Endodermal cell (in vitro differentiated cells): ENCODE measurements at regions not wholly inside any gene's neighbourhood (a gene's known extent, or its start where the extent isn't known, plus 50 kb on each side); places are given as distances from the start of the nearest gene placed in this dataset.

Experiments used
- DNase-seq: peaks from one replicate; pipeline ENCODE4 v3.0.0-alpha.2; 2017
- H3K27ac ChIP-seq: 2 replicates; pipeline ENCODE4 v1.5.1; 2013; ENCODE audit warnings: mild to moderate bottlenecking, low read depth, low read length, moderate library complexity
- H3K27me3 ChIP-seq: 2 replicates; pipeline ENCODE4 v1.6.1; 2013; ENCODE audit warnings: mild to moderate bottlenecking, low read length, moderate library complexity; ENCODE audit not compliant: insufficient read depth, control insufficient read depth, poor library complexity, severe bottlenecking
- H3K36me3 ChIP-seq: 2 replicates; pipeline ENCODE4 v1.7.0; 2013; ENCODE audit warnings: mild to moderate bottlenecking, low read length, moderate library complexity; ENCODE audit not compliant: control insufficient read depth, insufficient read depth
- H3K4me1 ChIP-seq: one replicate; pipeline ENCODE4 v1.7.0; 2013; ENCODE audit warnings: low read length; ENCODE audit not compliant: control insufficient read depth, insufficient read depth
- H3K4me3 ChIP-seq: 2 replicates; pipeline ENCODE4 v1.5.1; 2013; ENCODE audit warnings: mild to moderate bottlenecking, low read length, moderate library complexity
- H3K9ac ChIP-seq: 2 replicates; pipeline ENCODE4 v1.6.1; 2013; ENCODE audit warnings: mild to moderate bottlenecking, low read length, moderate library complexity; ENCODE audit not compliant: poor library complexity, severe bottlenecking; ENCODE audit errors: extremely low read depth
- H3K9me3 ChIP-seq: 2 replicates; pipeline ENCODE4 v1.6.1; 2013; ENCODE audit warnings: mild to moderate bottlenecking, low read length, moderate library complexity; ENCODE audit not compliant: control insufficient read depth
- H3K27ac Mint-ChIP-seq: 2 replicates; pipeline ENCODE4 v1.8.0; 2020; ENCODE audit warnings: mixed read lengths
- H3K27me3 Mint-ChIP-seq: 2 replicates; pipeline ENCODE4 v1.8.0; 2021; ENCODE audit warnings: mild to moderate bottlenecking, mixed read lengths; ENCODE audit not compliant: insufficient read depth
- H3K36me3 Mint-ChIP-seq: 2 replicates; pipeline ENCODE4 v1.8.0; 2020; ENCODE audit warnings: low read depth, mixed read lengths
- H3K4me1 Mint-ChIP-seq: 2 replicates; pipeline ENCODE4 v1.8.0; 2020; ENCODE audit warnings: mixed read lengths
- H3K4me3 Mint-ChIP-seq: 2 replicates; pipeline ENCODE4 v1.8.0; 2020; ENCODE audit warnings: mild to moderate bottlenecking, moderate library complexity, mixed read lengths
- H3K9me3 Mint-ChIP-seq: 2 replicates; pipeline ENCODE4 v1.8.0; 2020; ENCODE audit warnings: mild to moderate bottlenecking, mixed read lengths
- WGBS, 2 experiments: methylation state at CpG; one replicate each; pipeline versions ENCODE4 v1.1.5 to v1.1.7; 2013; ENCODE audit warnings: missing lambda C conversion rate in 2 of 2, mixed read lengths in 1 of 2; ENCODE audit not compliant: insufficient coverage in 1 of 2, insufficient read length in 1 of 2; 5-methylcytosine and 5-hydroxymethylcytosine counted together
- TF ChIP-seq, protein P1 (sequence below): fragments of 200-600 bp; sonication (generic); conservative IDR thresholded peaks from 2 replicates; pipeline ENCODE4 v1.5.0; 2021; ENCODE audit warnings: antibody characterized with exemption, mild to moderate bottlenecking

DNA sequence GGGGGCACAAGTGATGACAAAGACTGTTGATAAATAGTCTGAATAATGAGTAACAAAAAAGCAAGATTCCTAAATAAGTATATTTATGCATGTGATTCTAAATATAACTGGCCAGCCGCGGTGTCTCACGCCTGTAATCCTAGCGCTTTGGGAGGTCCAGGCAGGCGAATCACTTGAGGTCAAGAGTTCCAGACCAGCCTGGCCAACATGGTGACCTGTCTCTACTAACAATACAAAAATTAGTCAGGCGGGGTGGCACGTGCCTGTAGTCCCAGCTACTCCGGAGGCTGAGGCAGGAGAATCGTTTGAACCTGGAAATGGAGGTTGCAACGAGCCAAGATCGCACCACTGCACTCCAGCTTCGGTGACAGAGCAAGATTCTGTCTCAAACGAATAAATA, 161.5 kb downstream of the TOMM20 start:
- no peak for DNase-seq
- Mint-ChIP-seq H3K27me3 (peaks cover 2% of the 10 kb centered on the region), H3K27ac (no peak overlapping the region), H3K36me3 (no peaks in the 10 kb centered on the region), H3K4me3 (no peak overlapping the region), H3K9me3 (no peaks in the 10 kb centered on the region), H3K4me1 (peaks cover 45% of the 10 kb centered on the region)
- TF ChIP-seq, protein P1, sequence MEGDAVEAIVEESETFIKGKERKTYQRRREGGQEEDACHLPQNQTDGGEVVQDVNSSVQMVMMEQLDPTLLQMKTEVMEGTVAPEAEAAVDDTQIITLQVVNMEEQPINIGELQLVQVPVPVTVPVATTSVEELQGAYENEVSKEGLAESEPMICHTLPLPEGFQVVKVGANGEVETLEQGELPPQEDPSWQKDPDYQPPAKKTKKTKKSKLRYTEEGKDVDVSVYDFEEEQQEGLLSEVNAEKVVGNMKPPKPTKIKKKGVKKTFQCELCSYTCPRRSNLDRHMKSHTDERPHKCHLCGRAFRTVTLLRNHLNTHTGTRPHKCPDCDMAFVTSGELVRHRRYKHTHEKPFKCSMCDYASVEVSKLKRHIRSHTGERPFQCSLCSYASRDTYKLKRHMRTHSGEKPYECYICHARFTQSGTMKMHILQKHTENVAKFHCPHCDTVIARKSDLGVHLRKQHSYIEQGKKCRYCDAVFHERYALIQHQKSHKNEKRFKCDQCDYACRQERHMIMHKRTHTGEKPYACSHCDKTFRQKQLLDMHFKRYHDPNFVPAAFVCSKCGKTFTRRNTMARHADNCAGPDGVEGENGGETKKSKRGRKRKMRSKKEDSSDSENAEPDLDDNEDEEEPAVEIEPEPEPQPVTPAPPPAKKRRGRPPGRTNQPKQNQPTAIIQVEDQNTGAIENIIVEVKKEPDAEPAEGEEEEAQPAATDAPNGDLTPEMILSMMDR = no peak
- Histone ChIP-seq H3K27ac (no peak overlapping the region), H3K9me3 (no peaks in the 10 kb centered on the region), H3K4me1 (peaks cover 23% of the 10 kb centered on the region), H3K36me3 (no peaks in the 10 kb centered on the region), H3K4me3 (no peak overlapping the region), H3K9ac (no peak overlapping the region), H3K27me3 (no peaks in the 10 kb centered on the region)
- 92 to 93% methylated on average over 10 to 13 of the region's 13 CpGs for WGBS, 2 experiments

DNA sequence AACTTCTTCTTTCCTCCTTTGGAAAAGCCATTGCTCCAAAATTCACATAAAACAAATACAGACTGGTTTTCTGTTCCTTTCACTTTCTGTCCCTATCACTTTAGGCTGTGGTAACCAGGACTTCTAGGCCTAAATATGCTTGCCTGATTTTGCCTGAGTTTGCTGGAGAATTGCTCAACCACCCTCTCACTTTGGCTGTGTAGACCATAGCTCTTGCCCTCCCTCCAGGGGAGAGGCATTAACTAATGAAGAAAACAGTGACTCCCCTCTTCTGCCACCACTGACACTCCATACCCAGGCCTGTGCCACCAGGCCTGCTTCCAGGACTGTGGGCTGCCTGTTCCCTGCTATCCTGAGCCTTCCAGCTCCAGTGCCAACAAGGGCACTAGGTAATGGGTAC, 163.5 kb downstream of the TOMM20 start:
- H3K4me1 ChIP-seq = peaks cover 24% of the 10 kb centered on the region
- Mint-ChIP-seq H3K4me1 (peaks cover 44% of the 10 kb centered on the region), H3K9me3 (no peaks in the 10 kb centered on the region), H3K4me3 (no peak overlapping the region), H3K36me3 (no peaks in the 10 kb centered on the region), H3K27ac (no peak overlapping the region), H3K27me3 (peaks cover 2% of the 10 kb centered on the region)
- H3K9ac ChIP-seq = no peak overlapping the region
- no peak for DNase-seq
- H3K4me3 ChIP-seq = no peak overlapping the region
- no peak overlapping the region for H3K27ac ChIP-seq
- H3K27me3 ChIP-seq = no peaks in the 10 kb centered on the region
- TF ChIP-seq, protein P1 = no peak
- no peaks in the 10 kb centered on the region for H3K36me3 ChIP-seq
- no peaks in the 10 kb centered on the region for H3K9me3 ChIP-seq

DNA sequence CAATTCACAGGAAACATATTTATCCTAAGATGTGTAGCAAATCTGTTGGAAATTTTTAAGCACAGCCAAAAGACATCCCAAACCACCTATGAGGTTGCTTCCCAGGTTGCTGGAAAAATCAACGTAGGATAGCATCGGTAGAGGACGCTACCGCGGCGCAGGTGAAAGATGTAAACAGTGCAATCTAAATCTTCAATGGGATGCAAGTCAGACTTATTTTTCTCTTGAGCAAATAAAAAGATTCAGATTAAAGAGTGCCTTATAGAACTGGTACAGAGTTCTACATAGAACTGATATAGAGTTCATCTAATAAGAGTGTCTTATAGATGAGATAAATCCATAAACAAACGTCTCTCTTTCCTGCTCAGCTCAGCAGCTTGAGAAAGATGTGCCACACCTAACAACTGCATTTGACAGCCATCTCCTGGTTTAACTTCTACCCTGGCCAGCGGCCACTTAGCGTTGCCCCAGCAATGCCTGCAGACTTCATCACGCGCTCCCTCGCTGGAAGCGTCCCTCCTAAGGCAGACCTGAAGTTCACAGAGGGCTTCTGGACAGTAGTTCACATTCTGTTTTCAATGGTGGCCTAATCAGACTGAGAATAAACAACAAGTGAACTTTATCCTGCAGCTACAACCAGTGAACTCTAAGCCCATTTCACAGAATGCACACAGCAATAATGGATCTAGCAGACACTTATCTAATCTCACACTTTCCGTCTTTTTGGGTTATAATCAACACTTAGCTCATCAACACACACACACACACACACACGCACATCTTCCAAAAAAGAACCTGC, 164.5 kb downstream of the TOMM20 start:
- 85 to 94% methylated on average over 15 of the region's 15 CpGs for WGBS, 2 experiments
- Mint-ChIP-seq H3K4me1 (peaks cover 48% of the 10 kb centered on the region), H3K4me3 (no peak overlapping the region), H3K27ac (no peak overlapping the region), H3K9me3 (no peaks in the 10 kb centered on the region), H3K36me3 (no peaks in the 10 kb centered on the region), H3K27me3 (peaks cover 2% of the 10 kb centered on the region)
- no peaks in the 10 kb centered on the region for H3K36me3 ChIP-seq
- DNase-seq = no peak
- no peaks in the 10 kb centered on the region for H3K27me3 ChIP-seq
- no peak overlapping the region for H3K27ac ChIP-seq
- no peaks in the 10 kb centered on the region for H3K9me3 ChIP-seq
- H3K4me1 ChIP-seq = peaks cover 20% of the 10 kb centered on the region
- no peak overlapping the region for H3K9ac ChIP-seq
- no peak overlapping the region for H3K4me3 ChIP-seq
- TF ChIP-seq, protein P1 = no peak
